SH-SY5Y (cell line): ENCODE measurements at regions not wholly inside any gene's neighbourhood (a gene's known extent, or its start where the extent isn't known, plus 50 kb on each side); places are given as distances from the start of the nearest gene placed in this dataset.

ENCODE experiments used
- GATA2 ChIP-seq: IDR thresholded peaks from 2 replicates; pipeline ENCODE4 v1.6.1; 2011; ENCODE audit warnings: mild to moderate bottlenecking, low read depth, low read length
- GATA3 ChIP-seq: IDR thresholded peaks from 2 replicates; pipeline ENCODE4 v1.6.1; 2011; ENCODE audit warnings: low read depth, mild to moderate bottlenecking, low read length, moderate library complexity

DNA sequence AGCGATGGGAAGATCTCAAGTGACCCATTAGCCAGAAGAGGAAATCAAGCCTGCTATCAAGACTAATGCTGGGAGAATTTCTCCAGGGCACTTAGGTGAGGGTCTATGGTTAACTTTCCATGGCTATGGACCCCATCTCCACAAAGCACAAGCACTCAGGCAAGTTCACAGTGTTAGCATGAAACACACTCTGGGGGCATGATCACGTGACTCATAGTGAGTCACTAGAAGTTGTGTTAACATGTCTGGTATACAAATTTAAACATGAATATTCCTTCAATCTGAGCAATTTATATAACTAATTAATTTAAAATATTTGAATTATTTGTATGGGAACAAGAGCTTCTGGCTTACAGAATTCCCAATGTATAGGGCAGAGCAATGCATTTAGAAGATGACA lies 131.8 kb downstream of the FAM204A start:
- TF ChIP-seq GATA3 (no peak), GATA2 (no peak)

DNA sequence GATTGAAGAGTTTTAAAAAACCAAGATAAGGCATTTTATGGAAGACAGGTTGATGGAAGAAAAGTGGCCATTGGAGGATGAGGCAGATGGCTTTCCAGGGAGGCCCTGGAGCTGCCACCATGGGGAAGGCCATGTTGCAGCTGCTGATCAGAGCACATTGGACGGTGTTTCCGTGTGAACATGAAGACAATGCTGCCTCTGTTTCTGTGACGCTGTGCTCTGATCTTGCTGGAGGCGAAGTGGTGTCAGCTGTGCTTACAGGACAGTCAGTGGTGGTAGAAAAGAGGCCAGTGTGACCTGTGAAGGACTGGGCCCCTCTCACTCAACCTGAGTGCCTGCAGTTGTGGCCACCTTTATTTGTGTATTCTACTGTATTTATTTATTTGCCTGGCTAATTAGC lies 132.9 kb downstream of the FAM204A start:
- TF ChIP-seq GATA2 (no peak), GATA3 (no peak)

DNA sequence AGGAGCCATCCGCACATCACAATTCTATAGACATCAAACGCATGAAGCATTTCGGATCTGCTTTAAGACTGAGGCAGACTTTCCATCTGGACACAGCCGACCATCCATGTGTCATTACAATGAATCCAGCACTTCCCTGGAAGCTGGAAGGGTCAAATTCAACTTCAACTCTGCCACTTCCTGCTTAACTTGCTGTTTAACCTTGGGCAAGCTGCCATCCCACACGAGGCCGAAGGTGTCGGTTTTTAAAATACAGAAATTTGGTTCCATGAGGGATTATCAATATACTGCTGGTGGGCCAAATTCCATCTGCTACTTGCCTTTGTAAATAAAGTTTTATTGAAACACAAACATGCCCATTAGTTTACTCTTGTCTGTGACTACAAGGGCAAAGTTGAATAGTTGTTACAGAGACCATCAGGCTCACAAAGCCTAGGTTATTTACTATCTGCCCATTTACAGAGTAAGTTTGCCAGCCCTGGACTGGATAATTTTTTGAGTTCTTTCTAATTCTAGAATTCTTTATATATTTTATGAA lies 134.6 kb downstream of the FAM204A start:
- TF ChIP-seq GATA2 (no peak), GATA3 (no peak)

DNA sequence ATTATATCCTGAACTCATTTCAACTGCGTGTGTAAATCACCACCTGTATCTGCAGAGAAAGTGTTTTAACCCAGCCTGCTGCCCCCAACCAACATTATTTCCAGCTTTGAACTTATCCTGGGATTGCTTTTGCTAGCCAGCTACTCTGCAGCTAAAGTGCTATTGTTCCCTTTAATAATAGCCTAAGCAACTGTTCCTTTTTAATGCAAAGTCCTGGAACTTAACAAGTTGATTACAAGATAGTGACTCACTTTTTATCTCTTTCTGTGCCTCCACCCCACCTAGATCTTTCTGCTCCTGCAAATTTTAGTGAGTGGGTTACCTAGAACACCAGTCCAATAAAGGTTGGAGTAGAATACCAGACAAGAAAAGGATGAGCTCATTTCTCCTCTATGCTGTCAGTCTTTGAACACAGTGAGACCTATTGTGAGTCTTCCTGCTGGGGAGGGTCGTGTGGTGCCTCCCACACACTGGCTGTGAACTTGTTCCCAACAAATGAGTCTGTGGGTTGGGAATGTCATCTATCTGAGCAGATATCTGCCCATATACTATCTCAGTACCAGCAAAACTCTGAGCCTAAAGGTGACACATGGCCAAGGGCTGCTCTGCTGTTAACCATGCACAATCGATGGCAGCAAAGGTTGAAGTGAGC lies 137.7 kb downstream of the FAM204A start:
- TF ChIP-seq GATA2 (no peak), GATA3 (no peak)

DNA sequence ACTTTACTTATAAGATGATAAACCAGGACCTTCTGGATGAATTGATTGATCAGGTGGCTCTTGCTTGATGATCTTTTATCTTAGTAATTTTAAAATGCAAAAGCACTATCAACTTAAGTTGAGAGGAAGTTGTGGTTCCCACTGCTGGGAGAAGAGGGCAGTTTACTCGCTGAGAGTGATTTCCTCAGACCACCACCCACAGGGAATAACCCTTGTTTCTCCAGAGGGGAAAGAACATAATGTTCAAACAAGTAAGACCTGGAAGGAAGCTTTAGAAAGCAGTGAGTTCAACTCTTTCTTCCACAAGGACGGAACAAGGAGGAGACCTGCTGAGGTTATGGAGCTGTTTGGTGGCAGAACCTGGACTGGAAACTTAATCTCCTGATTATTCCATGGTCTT lies 138.7 kb downstream of the FAM204A start:
- TF ChIP-seq GATA3 (no peak), GATA2 (no peak)

DNA sequence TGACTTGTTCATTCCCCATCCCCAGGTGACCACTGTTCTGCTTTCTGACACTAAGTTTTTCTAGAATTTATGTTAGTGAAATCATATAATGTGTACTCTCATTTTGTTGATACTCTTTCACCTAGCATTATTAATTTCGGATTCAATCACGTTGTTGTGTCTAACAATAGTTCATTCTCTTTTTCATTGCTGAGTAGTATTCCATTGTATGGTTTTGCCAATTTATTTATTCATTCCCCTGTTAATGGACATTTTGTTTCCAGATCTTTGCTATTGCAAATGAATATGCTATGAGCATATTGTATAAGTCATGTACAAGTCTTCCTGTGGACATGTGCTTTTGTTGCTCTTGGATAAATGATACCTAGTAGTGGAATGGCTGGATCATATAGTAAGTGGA lies 146.4 kb downstream of the FAM204A start:
- TF ChIP-seq GATA3 (no peak), GATA2 (no peak)

DNA sequence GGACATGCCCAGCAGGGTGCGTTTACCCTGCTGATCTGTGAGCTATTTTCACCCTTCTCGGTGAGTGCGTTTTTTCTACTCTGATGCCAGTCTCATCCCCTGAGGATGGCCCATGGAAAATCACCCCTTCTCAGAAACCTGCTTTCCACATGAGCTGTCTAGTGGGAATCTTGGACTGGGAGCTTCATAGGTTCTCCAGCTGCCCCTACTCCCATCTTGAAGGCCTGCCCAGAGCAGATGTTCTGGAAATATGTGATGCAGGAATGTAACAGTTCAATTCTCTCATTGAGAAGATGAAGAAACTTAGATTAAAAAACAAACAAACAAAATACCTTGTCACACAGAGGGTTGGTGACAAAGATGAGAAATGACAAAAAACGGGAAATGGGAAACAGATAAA lies 146.9 kb upstream of the RAB11FIP2 start:
- TF ChIP-seq GATA3 (no peak), GATA2 (no peak)

DNA sequence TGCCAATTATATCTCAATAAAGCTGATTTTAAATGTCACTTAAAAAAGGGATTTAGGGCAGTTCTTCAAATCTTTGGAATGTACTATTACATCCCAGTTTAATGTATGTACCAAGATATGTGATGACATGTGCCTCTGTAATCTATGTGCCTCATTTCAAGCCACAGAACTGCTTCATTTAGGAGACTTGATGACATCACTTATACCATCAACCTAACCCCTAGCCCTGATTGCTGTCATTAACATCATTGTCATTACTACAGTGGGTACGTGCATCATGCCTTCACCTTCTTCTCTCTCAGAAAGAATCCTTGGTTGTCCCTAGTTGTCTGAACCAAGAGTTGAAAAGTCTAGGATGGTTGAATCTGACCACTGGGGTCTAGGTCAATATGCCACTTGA lies 134.3 kb upstream of the RAB11FIP2 start:
- TF ChIP-seq GATA2, result no peak
- no peak for TF ChIP-seq GATA3

DNA sequence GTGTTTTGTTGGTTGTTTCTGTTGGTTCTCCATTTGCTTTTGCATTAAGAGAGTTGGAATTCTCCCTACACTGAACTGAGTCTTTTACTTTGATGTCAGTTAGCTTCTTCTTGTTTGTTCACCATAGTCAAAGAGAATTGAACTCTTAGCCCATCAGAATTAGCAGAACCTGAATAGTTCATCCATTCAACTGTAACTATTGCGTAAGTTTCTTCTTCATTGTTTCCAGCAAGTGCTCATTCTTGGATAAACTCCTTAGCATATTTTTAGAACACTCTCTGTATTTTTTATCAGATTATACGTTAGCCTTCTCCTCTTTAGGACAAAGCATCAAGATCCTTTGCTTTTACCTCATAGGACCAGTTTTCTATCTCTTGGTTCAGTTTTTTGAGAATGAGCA lies 128.4 kb upstream of the RAB11FIP2 start:
- no peak for TF ChIP-seq GATA3
- no peak for TF ChIP-seq GATA2

DNA sequence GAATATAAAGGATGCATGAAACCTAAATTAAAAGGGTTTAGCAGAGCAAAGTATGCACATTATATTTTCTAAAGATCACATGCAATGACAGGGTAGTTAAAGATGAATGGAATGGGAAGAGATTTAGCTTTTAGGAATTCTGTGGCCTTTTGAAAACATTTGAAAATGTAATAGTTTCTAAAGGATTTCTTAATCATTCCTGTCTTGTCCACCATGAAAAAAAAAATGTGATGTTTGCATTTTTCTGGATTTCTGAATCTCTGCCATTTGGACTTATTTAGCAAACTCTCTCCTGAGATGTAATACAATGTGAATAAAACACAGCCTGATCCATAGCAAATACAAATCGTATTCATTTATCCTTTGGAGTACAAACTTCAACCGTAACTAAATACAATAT lies 126.6 kb upstream of the RAB11FIP2 start:
- TF ChIP-seq GATA2 (no peak), GATA3 (no peak)

DNA sequence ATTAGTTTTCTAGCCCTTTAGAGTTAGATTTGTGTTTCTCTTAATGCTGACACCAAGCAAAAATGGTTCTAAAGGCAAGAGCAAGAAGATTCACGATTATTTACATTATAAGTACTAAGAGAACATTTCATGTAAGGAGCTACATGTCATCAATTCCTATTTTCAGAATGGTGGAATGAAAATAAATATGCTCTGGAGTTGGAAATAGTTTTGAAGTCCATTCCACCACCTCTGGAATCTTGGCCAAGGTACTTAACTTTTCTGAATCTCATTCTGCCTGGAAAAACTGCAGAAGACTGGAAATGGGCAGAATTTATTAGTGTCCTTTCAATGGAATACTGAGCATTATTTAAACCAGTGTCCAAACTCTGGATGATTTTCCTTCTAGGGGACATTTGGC lies 125.1 kb upstream of the RAB11FIP2 start:
- TF ChIP-seq GATA3, result no peak
- no peak for TF ChIP-seq GATA2

DNA sequence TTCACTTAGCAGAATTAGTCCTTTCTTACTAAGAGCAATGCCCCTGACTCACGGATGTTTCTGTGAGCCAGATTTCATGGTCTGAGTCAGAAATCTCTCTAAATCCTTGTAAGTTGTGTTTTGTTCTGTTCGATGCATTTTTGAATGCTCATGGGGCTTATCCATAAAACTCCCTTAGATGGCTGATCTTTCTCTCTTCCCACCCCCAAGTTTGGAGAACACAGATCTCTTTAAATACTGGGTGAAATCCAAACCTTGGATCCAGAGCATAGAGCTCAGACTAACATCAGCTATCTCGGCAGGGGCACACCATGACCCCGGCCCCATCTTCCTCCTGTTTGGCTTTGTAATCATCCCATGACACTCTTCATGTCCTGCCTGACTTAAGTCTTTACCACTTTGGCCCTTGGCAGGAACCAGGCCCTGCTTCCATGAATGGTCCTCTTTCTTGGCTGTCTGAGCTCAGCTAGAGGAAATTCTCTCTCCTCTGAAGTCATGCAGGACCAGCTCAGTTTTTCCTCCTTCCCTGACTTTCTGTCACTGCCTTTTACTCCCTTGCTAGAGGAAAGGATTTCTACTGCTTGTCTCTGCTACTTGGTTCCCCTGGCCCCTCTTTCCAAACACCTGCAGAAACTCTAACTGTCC lies 120.4 kb upstream of the RAB11FIP2 start:
- TF ChIP-seq GATA2 (no peak), GATA3 (no peak)

DNA sequence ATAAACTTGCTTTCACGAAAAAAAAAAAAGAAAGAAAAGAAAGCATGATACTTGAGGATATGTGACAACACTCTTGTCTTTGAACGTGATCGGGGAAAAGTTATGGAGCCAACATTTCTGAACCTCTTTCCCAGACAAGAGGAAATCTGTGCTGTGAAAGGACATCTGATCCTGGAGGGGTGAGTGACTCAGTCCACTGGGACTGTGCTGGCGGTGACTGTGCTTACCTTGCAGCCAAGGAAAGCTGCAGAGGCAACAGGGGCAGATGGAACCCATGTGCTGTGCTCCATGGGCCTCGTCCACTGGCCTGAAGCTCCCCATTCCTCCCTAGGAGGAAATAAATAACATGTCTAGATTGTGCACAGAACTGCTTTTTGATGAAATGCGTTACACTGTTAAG lies 116.5 kb upstream of the RAB11FIP2 start:
- no peak for TF ChIP-seq GATA2
- TF ChIP-seq GATA3, result no peak

DNA sequence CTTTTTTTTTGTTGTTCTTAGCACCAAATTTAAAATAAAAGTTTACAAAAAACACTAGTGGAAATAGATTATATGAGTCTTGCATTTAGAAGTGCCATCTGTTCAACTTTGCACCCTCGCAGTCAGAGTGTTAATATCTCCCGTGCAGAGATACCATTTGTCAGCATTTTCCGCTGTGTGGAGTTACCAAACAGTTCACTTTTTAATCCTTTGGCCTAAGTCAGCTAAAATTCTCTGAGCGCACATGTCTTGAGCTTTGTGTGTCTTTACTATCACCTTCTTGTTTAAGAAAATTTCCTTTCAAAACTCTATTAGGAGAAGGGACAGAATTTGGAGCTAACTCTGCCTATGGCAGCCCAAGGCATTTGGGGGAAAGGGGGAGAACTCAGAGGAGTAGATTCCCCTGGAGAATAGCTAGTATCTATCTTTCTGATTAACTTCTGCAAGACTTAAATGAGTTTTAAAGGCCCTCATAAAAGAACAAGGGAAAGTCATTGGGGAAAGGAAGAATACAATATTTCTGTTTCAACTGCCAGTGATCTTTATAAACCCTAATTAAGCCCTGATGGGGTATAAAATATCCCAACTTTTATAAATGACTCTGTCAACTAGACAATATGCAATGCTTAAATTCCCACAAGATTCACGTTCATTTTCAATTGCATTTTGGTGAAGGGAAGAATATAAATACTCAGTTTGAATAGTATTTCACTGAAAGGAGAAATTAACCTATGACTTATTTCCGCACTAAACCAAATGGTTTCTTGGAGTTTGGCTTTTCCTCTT lies 114.9 kb upstream of the RAB11FIP2 start:
- TF ChIP-seq GATA3 (no peak), GATA2 (no peak)

DNA sequence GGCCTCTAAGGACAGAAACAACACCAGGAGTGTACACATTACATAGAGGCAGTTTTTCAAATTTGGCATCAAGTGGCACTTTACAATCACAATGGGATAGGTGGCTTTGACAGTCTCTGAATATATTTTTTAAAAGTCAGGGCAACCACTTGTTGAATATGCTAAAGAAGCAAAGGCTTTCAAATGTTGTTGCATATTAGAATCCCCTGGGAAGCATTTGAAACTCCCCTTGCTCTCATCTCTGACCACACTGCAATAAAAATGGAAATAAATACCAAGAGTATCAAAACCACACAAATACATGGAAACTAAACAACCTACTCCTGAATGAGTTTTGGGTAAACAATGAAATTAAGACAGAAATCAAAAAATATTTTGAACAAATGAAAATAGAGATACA lies 106.5 kb upstream of the RAB11FIP2 start:
- TF ChIP-seq GATA3 (no peak), GATA2 (no peak)

DNA sequence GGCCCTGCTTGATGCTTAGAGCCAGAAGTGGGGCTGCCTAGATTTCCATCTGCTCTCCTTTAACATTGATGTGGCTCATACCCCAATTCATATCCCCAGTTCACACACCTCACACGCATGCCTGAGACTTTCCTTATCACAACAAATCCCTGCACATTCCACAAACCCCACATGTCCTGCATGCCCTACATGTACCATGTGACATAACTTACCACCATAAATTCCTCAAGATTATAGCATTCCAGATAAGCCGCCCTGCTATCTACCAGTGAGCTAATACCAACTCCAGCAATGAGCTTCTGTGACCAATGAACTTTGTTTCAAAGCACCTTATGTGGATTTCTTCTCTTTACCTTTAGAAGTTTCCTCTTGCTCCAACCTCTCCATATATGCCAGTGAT lies 104.7 kb upstream of the RAB11FIP2 start:
- TF ChIP-seq GATA3, result no peak
- TF ChIP-seq GATA2, result no peak
